ENCODE measurements at regions not wholly inside any gene's neighbourhood (a gene's known extent, or its start where the extent isn't known, plus 50 kb on each side); places are given as distances from the start of the nearest gene placed in this dataset.

- in situ Hi-C loops (cut with MboI): loop anchor here (25.0 kb wide), 1 partner anchor 250 kb away; no protein-coding TSS in a partner anchor
- BruUV-seq (replicated peaks): no TSS peak
Observed at GRCh38 chr7:26512737-26513136, 221.1 kb downstream of the SNX10 start.

More at GRCh38 chr7:26512737-26513136, 221.1 kb downstream of the SNX10 start:
- WGBS (ENCODE audit: insufficient coverage, insufficient replicate concordance, low lambda C conversion rate, missing lambda C conversion rate): 29% methylated on average over 3 of the region's 3 CpGs
- Histone ChIP-seq H3K4me3 (no peak overlapping the region), H3K27me3 (replicated peaks in 1 of 2; ENCODE audit: control insufficient read depth in 2 of 2, insufficient read depth in 2 of 2, low read length in 1 of 2) (no peaks in the 10 kb centered on the region; a peak in 2 of 4 replicates), H4K20me1 (ENCODE audit: control insufficient read depth, insufficient read depth) (no peaks in the 10 kb centered on the region), H3K36me3 (ENCODE audit: control insufficient read depth in 2 of 2, insufficient read depth in 2 of 2, low read length in 1 of 2) (no peaks in the 10 kb centered on the region), H3K4me2 (ENCODE audit: control insufficient read depth, insufficient read depth) (no peak overlapping the region), H3K9me3 (replicated peaks; ENCODE audit: control insufficient read depth, insufficient read depth, low read length) (no peaks in the 10 kb centered on the region), H3K4me1 (ENCODE audit: control insufficient read depth, insufficient read depth, low read length) (no peaks in the 10 kb centered on the region), H3K27ac (ENCODE audit: control insufficient read depth, insufficient read depth) (no peak overlapping the region), H2AFZ (ENCODE audit: control insufficient read depth, low read depth, low read length) (no peak overlapping the region), H3K79me2 (ENCODE audit: control insufficient read depth, insufficient read depth, low read length) (no peaks in the 10 kb centered on the region), H3K9ac (ENCODE audit: control insufficient read depth, insufficient read depth, low read length) (no peak overlapping the region)
- SMC1A ChIA-PET (ENCODE audit: uncharacterized antibody, unreplicated experiment): interaction anchor here (1.1 to 1.6 kb wide), 2 partner anchors 19 to 147 kb away, joined by 3 to 4 read pairs; no protein-coding TSS in a partner anchor
- FAIRE-seq: no peak
- DNase-seq (ENCODE audit: low read depth, low spot score): no peak
- ATAC-seq: no peak
- POLR2A ChIA-PET: no interaction called here
- RAD21 ChIA-PET (ENCODE audit: unreplicated experiment): no interaction called here
- CTCF ChIA-PET: interaction anchor here (0.6 to 2.0 kb wide), 3 partner anchors 9 to 142 kb away, joined by 3 to 5 read pairs (median 3); no protein-coding TSS in a partner anchor
- TF ChIP-seq CBFB (IDR thresholded peaks at IDR 0.05; ENCODE audit: low read depth) (no peak), MYB (IDR thresholded peaks at IDR 0.05; ENCODE audit: borderline replicate concordance, low read depth, low read length) (no peak), TCF7 (IDR thresholded peaks at IDR 0.05; ENCODE audit: borderline replicate concordance) (no peak), POLR2A (IDR thresholded peaks at IDR 0.05; ENCODE audit: low read depth, low read length) (no peak), CTCF (IDR thresholded peaks at IDR 0.05 in 2 of 3, conservative IDR thresholded peaks at IDR 0.05 in 1 of 3; ENCODE audit: control insufficient read depth in 2 of 3, extremely low read depth in 1 of 3, insufficient read depth in 1 of 3, low read depth in 3 of 3, low read length in 3 of 3) (no peak), POLR2AphosphoS5 (IDR thresholded peaks at IDR 0.05; ENCODE audit: low read length) (no peak), MTA3 (IDR thresholded peaks at IDR 0.05; ENCODE audit: borderline replicate concordance, low read length) (no peak), NR2F1 (conservative IDR thresholded peaks at IDR 0.05) (no peak), SIN3A (IDR thresholded peaks at IDR 0.05; ENCODE audit: low read depth, low read length) (no peak), SIX5 (IDR thresholded peaks at IDR 0.05; ENCODE audit: low read depth, low read length, severe bottlenecking) (no peak), NFIC (IDR thresholded peaks at IDR 0.05; ENCODE audit: low read depth, low read length) (no peak), ETV6 (conservative IDR thresholded peaks at IDR 0.05 in 1 of 2, IDR thresholded peaks at IDR 0.05 in 1 of 2; ENCODE audit: borderline replicate concordance in 1 of 2, low read depth in 1 of 2) (no peak)
- intact Hi-C loops (cut with micrococcal nuclease; ENCODE audit: unreplicated experiment): no loop called here

All from GM12878 (cell line).